Neuron (in vitro differentiated cells): ENCODE measurements at regions not wholly inside any gene's neighbourhood (a gene's known extent, or its start where the extent isn't known, plus 50 kb on each side); places are given as distances from the start of the nearest gene placed in this dataset.
"Not testable (repeated sequence)": the region's sequence is repeated elsewhere in the genome, so short reads cannot be mapped to it uniquely, and the experiment has no call there.

Experiments
- H2AFZ ChIP-seq: one replicate; pipeline ENCODE4 v1.6.1; 2013; ENCODE audit warnings: low read depth, mild to moderate bottlenecking, inconsistent platforms, low read length, moderate library complexity
- H3K27me3 ChIP-seq: one replicate; pipeline ENCODE4 v1.6.1; 2013; ENCODE audit warnings: low read length; ENCODE audit not compliant: insufficient read depth
- H3K36me3 ChIP-seq: one replicate; pipeline ENCODE4 v1.6.1; 2013; ENCODE audit warnings: low read length; ENCODE audit not compliant: insufficient read depth
- H3K4me1 ChIP-seq: one replicate; pipeline ENCODE4 v1.6.1; 2013; ENCODE audit warnings: low read length; ENCODE audit not compliant: insufficient read depth
- H3K4me3 ChIP-seq: 2 replicates; pipeline ENCODE4 v1.5.1; 2013; ENCODE audit warnings: mild to moderate bottlenecking, low read length, moderate library complexity
- H3K9me3 ChIP-seq: one replicate; pipeline ENCODE4 v1.6.1; 2013; ENCODE audit warnings: low read length

GRCh38 chr16:24624102-24624501 lies 84.7 kb downstream of the RBBP6 start:
- no peak overlapping the region for H3K4me3 ChIP-seq
- no peaks in the 10 kb centered on the region for H3K36me3 ChIP-seq
- no peaks in the 10 kb centered on the region for H3K9me3 ChIP-seq
- no peaks in the 10 kb centered on the region for H3K27me3 ChIP-seq
- no peaks in the 10 kb centered on the region for H3K4me1 ChIP-seq
- no peak overlapping the region for H2AFZ ChIP-seq

- Histone ChIP-seq H3K36me3 (no peaks in the 10 kb centered on the region), H3K4me1 (no peaks in the 10 kb centered on the region), H3K27me3 (no peaks in the 10 kb centered on the region), H3K9me3 (no peaks in the 10 kb centered on the region), H2AFZ (no peak overlapping the region), H3K4me3 (no peak overlapping the region)
These were observed 86.9 kb downstream of the RBBP6 start for GRCh38 chr16:24626256-24626655.

GRCh38 chr16:24634919-24635318 lies 94.5 kb upstream of the TNRC6A start:
- Histone ChIP-seq H3K36me3 (no peaks in the 10 kb centered on the region), H3K9me3 (no peaks in the 10 kb centered on the region), H3K4me1 (no peaks in the 10 kb centered on the region), H3K4me3 (no peak overlapping the region), H3K27me3 (no peaks in the 10 kb centered on the region), H2AFZ (no peak overlapping the region)

GRCh38 chr16:24635900-24636610 lies 93.4 kb upstream of the TNRC6A start:
- H3K4me3 ChIP-seq, result no peak overlapping the region
- no peaks in the 10 kb centered on the region for H3K4me1 ChIP-seq
- no peaks in the 10 kb centered on the region for H3K27me3 ChIP-seq
- no peak overlapping the region for H2AFZ ChIP-seq
- H3K9me3 ChIP-seq, result no peaks in the 10 kb centered on the region
- no peaks in the 10 kb centered on the region for H3K36me3 ChIP-seq

- no peaks in the 10 kb centered on the region for H3K9me3 ChIP-seq
- no peaks in the 10 kb centered on the region for H3K4me1 ChIP-seq
- no peaks in the 10 kb centered on the region for H3K36me3 ChIP-seq
- H3K4me3 ChIP-seq, result no peak overlapping the region
- H3K27me3 ChIP-seq, result no peaks in the 10 kb centered on the region
- no peak overlapping the region for H2AFZ ChIP-seq
These were observed 89.7 kb upstream of the TNRC6A start for GRCh38 chr16:24639769-24640168.

GRCh38 chr16:24643489-24643888 lies 86.0 kb upstream of the TNRC6A start:
- Histone ChIP-seq H3K9me3 (no peaks in the 10 kb centered on the region), H3K4me1 (no peaks in the 10 kb centered on the region), H2AFZ (no peak overlapping the region)

GRCh38 chr16:24645739-24646645 lies 83.5 kb upstream of the TNRC6A start:
- Histone ChIP-seq H3K4me3 (no peak overlapping the region), H3K4me1 (no peaks in the 10 kb centered on the region), H3K9me3 (no peaks in the 10 kb centered on the region), H3K36me3 (no peaks in the 10 kb centered on the region), H3K27me3 (no peaks in the 10 kb centered on the region), H2AFZ (no peak overlapping the region)

More at GRCh38 chr16:24643489-24643888, 86.0 kb upstream of the TNRC6A start:
- Histone ChIP-seq H3K27me3 (no peaks in the 10 kb centered on the region), H3K4me3 (no peak overlapping the region), H3K36me3 (no peaks in the 10 kb centered on the region)

GRCh38 chr16:24646646-24646995 lies 82.8 kb upstream of the TNRC6A start:
- no peaks in the 10 kb centered on the region for H3K36me3 ChIP-seq
- no peaks in the 10 kb centered on the region for H3K27me3 ChIP-seq
- H2AFZ ChIP-seq, result no peak overlapping the region
- H3K4me3 ChIP-seq, result no peak overlapping the region
- no peaks in the 10 kb centered on the region for H3K9me3 ChIP-seq
- no peaks in the 10 kb centered on the region for H3K4me1 ChIP-seq

- Histone ChIP-seq H3K4me3 (no peak overlapping the region), H3K27me3 (no peaks in the 10 kb centered on the region), H2AFZ (no peak overlapping the region)
These were observed 77.2 kb upstream of the TNRC6A start for GRCh38 chr16:24652209-24652712.

GRCh38 chr16:24652803-24653202 lies 76.6 kb upstream of the TNRC6A start:
- Histone ChIP-seq H3K27me3 (no peaks in the 10 kb centered on the region), H3K36me3 (no peaks in the 10 kb centered on the region), H3K4me3 (no peak overlapping the region), H2AFZ (no peak overlapping the region), H3K4me1 (no peaks in the 10 kb centered on the region), H3K9me3 (no peaks in the 10 kb centered on the region)

More at GRCh38 chr16:24652209-24652712, 77.2 kb upstream of the TNRC6A start:
- Histone ChIP-seq H3K36me3 (no peaks in the 10 kb centered on the region), H3K9me3 (no peaks in the 10 kb centered on the region), H3K4me1 (no peaks in the 10 kb centered on the region)

GRCh38 chr16:24653725-24654124 lies 75.7 kb upstream of the TNRC6A start:
- no peaks in the 10 kb centered on the region for H3K9me3 ChIP-seq
- H3K4me3 ChIP-seq, result no peak overlapping the region
- H3K27me3 ChIP-seq, result no peaks in the 10 kb centered on the region
- no peaks in the 10 kb centered on the region for H3K4me1 ChIP-seq
- H2AFZ ChIP-seq, result no peak overlapping the region
- no peaks in the 10 kb centered on the region for H3K36me3 ChIP-seq

GRCh38 chr16:24665942-24666341 lies 63.5 kb upstream of the TNRC6A start:
- H3K27me3 ChIP-seq, H3K4me3 ChIP-seq, H3K36me3 ChIP-seq, H3K9me3 ChIP-seq, H2AFZ ChIP-seq: not testable (repeated sequence)
- H3K4me1 ChIP-seq, result peaks cover 12% of the 10 kb centered on the region

GRCh38 chr16:24667244-24667764 lies 62.1 kb upstream of the TNRC6A start:
- peaks cover 17% of the 10 kb centered on the region for H3K4me1 ChIP-seq
- no peaks in the 10 kb centered on the region for H3K36me3 ChIP-seq
- H3K9me3 ChIP-seq, result no peaks in the 10 kb centered on the region
- H3K4me3 ChIP-seq, result no peak overlapping the region
- H3K27me3 ChIP-seq, result no peaks in the 10 kb centered on the region
- H2AFZ ChIP-seq, result no peak overlapping the region
